ENCODE measurements at regions not wholly inside any gene's neighbourhood (a gene's known extent, or its start where the extent isn't known, plus 50 kb on each side); places are given as distances from the start of the nearest gene placed in this dataset.
"Not testable (repeated sequence)": the region's sequence is repeated elsewhere in the genome, so short reads cannot be mapped to it uniquely, and the experiment has no call there.

DNA sequence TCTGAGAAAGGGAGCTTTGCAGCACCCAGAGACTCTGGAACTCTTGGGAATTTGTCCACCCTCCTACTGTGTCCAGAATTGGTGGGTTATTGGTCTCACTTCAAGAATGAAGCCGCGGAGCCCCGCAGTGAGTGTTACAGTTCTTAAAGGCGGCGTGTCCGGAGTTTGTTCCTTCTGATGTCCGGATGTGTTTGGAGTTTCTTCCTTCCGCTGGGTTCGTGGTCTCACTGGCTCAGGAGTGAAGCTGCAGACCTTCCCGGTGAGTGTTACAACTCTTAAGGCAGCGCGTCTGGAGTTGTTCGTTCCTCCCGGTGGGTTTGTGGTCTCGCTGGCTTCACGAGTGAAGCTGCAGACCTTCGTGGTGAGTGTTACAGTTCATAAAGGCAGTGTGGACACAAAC lies 824.7 kb downstream of the LRRTM4 start:
- DNase-seq: not testable (repeated sequence)

DNA sequence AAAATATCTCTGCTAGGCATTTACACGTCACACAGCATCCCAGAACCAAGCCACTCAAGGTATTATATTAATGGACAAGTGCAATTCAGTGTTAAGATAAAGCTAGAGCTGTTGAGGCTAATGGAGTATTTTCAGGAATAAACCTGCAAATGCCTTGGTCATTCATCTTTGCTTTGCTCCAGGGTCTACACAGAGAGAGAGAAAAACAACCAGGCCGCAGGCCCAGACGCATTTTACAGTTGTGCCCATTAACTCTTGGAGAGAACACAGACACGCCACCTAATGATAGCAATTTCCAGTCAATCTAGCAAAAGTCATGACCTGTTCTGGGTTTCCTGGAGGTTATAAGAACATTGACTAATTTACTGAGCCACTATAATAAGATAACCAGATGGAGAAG lies 829.3 kb downstream of the LRRTM4 start:
- DNase-seq: no peak

DNA sequence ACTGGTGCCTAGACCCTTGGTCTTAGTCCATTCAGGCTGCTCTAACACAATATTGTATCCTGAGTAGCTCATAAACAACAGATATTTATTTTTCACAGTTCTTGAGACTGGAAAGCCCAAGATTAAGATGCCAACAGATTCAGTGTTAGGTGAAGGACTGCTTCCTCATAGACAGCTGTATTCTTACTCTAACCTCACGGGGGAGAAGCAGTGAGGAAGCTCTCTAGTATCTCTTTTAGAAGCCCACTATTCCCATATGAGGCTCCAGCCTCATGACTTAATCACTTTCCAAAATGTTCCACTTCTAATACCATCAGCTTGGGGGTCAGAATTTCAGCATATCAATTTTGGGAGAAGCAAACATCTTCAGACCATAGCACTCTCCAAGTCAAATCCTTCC lies 833.4 kb downstream of the LRRTM4 start:
- DNase-seq: no peak

DNA sequence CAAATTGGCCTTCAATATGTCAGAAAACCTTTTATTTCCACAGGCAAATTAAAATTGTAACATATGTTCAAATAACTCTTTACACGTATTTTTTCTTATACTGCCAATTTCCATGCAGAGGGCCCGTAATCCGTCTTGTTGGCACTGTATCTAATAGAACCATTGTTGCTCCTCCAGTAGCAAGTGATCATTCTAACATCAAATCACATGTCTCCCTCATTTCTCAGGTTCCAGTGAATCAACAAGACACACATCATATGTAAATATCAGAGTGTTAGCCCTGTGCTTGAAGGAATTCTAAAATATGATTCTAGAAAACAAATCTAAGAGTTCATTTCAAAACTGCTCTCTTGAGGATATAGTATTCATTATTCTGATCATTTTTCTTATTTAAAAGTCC lies 834.3 kb downstream of the LRRTM4 start:
- DNase-seq: no peak

DNA sequence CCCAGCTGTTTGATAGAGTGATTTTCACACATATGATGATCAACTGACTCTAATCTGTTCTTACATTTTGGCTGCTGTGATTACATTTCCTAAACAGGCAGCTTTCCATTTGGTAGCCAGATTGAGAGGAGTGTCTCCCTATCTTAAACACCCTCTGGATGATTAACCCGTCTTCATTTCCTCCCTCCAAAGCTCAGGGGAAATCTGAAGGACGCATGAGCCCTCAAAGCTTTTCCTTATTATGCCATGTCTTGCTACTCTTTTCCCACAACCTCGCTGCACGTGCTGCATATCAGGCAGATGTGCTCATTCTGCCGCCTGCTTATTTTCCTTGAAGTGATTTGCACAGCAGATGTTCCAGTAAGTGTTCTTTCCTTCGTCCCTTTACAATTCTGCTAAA lies 837.4 kb downstream of the LRRTM4 start:
- no peak for DNase-seq

DNA sequence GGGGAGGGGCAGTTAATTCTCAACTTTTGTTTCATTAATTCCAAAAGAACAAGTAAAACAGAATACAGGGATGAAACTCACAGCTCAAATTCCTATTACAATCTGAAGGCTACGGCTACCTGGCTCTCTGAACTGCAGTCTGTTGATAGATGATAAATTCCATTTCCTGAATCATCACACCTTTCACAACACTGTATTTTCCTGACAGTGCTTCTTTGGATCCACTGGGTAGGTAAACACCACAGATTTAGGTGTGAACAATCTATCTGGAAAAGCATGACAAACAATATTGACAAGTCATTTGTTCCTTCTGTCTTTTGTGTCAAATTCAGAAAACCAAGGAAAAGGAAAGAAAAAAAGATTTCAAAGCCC lies 843.2 kb downstream of the LRRTM4 start:
- no peak for DNase-seq

DNA sequence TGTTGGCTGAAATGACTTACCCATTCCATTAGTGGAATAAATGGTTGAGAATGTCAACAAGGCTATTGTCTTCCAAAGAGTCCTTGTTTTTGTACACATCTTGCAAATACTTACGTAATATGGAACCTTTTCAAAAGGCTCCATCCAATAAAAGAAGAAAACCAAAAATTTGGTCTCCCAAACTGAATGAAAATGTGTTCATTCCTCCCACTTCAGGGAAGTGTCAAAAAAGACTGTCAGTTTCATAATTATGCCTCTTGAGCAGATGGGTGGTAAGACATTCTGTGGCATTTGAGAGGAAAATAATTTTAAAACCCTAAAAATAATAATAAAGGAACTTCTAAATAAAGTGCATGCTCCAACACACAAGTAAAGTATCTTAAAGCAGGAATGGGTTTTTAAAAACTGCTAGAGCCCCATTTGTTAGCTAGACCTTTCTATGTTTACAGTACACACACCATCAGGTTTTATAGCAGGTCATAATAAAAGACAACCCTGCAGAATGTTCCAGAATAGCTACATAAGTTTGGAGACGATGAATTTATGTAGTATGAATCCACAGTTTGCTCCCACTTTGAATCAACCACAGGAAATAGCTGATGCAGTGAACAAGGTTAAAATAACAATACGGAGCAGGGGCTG lies 843.7 kb downstream of the LRRTM4 start:
- no peak for DNase-seq

DNA sequence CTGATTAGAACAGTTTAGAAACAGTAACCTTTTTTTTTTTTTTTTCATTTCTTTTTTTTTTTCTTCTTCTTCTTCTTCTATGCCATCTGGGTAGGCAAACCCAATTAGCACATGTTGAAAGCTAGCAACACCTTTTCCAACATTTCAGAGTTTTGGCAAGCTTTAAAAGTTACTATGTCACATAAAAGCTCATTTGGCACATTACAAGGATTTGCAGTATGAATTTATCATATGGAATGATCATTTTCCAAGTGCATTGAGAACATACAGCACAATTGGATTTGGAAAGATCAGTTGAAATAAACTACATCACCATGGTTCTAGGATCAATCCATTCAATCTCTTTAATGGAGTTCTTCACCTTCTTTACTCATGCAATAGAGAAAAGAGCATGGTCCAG lies 847.0 kb downstream of the LRRTM4 start:
- DNase-seq: no peak

DNA sequence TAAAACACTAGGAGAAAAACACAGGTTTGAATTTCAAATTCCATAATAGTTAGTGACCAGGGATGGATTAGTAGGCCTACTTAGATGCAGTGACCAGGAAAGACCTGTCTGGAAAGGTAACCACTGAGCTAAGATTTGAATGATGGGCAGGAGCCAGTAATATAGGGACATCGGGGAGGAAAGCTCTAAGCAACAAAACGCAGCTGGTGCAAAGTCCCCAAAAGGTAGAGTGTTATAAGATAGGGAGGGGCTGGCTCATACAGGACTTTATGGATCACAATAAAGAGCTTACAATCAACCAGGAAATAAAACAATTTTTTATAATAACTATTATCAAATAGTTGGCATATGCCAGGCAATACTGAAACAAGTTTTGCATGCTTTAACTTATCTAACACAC lies 849.4 kb downstream of the LRRTM4 start:
- DNase-seq: no peak

DNA sequence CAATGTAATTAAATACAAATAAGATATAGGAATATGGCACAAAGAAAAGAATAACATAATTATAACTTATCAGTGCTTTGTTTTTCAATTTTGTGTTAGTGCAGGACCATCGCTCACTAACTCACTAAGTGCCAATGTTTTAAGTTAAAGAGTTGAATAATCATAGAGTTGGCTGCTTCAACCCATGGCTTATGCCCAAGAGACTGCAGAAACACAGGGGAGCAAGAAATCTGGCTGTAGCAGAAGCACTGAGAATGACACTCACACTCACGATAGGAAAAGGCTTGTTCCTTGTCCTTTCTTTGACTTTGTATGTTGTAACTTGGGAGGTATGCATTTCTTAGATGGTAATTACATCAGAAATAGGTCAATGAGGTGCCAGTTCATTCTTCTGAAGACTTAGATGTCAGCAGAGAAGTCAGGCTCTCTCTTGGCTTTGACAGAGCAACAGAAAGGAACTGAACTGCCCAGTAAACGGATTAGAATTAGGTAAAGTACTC lies 852.2 kb downstream of the LRRTM4 start:
- no peak for DNase-seq

DNA sequence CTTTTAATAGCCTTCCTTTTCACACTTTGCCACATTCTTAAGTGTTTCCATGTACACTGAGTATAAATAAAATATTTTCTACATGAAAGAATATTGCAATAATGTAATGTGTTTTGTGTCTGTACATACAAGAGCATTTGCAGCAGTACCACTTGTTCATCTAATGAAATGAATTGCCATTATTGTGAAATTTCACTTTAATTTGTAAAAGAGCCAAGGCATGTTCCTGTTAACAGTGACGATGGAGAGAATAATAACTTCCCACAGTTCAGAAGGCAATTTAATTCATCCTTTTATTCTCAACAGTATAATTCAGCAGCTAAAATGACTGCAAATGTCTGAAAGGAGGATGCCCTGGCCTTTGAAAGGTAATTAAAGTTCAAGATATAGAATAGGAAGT lies 853.9 kb downstream of the LRRTM4 start:
- DNase-seq: no peak

DNA sequence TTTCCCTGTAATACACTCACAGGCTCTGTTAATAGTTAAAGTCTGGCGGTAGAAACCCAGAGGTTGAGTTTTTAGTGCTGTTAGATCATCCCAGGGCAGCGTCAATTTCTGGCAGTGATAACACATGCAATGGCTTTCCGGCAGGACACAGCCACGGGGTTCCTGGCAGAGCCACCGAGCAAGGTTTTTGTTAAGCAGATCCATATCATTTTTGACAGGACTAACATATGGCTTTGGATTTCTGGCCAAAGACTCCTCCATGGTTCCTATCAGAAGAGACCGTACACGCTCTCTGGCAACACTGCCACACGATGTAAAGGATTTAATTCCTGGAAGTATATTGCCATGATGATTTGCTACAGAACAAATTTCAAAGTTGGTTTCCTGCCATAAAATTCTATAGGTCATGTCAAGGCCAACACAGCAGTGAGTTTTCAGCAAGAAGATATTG lies 854.3 kb downstream of the LRRTM4 start:
- no peak for DNase-seq

DNA sequence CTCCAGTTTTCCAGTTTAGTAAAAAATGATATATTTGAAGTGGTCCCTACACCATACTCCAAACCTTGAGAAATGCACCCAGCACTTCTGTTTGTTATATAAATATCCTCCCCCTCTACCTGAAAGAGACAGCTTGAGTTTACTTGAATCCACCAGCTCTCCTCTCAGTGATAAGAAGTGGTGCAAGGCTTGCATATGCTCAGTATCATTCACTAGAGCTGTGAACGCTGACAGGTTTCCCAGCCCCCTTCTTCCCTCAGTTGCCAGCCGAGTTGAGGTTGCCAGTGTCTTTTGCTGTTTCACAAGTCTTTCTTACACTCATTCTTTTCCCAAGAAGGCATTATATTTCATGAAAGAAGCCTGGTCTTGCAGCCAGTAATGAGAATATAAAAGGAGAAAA lies 880.0 kb downstream of the LRRTM4 start:
- no peak for DNase-seq

DNA sequence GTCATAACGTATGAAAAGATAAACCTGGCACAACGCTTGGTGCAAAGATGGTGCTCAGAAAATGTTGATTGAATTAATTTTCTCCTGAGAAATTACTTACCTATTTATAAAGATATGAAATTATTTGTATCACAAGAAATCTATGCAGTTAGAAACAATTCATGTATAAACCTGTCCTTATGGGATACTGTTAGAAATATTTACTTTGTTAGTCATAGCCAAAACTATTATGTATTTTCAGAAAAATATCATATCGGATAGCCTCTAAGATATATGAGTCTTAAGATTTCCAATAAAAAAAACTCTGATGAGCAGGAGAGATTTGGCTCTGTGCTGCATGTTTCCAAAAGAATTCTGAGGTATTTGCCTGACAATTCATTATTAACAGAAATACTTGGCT lies 880.7 kb downstream of the LRRTM4 start:
- DNase-seq: no peak

DNA sequence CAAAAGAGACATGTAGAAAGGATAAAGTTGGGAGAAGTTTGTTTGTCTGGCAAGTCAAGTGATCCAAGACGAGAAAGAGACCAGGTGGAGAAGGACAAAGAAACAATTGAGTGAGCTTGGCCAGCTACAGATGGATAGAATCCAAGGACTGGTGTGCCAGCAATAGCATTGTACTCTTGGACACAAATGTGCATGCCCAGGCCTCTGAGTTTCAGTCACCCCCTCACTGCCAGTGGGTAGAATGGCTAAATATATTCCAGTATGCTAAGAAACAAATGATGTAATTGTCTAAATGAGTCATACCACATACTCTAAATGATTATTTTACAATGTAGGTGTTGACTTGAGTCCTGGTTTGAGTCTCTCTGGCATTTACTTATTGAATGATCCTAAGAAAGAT lies 881.3 kb downstream of the LRRTM4 start:
- no peak for DNase-seq

DNA sequence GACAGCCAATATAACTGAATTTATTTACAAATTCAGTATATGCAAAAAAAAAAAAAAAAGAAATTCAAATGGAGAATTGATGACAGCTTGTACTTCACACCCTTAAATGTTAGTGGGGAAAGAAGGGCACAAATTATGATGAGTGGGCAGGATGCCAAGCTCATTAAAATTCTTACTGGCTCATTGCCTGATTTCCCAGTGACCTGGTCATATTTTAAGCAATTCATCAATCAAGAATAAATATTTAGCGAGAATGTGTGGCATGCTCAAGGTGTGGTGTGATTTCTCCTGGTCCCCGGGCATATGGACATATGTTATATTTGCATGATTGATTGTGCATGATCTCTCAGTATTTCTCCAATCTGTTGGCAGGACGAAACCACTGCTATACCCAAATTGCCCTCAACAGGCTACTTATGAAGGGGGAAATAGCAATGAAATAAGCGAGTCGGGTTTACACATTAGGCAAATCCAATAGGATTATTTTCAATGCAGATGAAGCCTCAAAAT lies 883.0 kb downstream of the LRRTM4 start:
- DNase-seq: no peak

DNA sequence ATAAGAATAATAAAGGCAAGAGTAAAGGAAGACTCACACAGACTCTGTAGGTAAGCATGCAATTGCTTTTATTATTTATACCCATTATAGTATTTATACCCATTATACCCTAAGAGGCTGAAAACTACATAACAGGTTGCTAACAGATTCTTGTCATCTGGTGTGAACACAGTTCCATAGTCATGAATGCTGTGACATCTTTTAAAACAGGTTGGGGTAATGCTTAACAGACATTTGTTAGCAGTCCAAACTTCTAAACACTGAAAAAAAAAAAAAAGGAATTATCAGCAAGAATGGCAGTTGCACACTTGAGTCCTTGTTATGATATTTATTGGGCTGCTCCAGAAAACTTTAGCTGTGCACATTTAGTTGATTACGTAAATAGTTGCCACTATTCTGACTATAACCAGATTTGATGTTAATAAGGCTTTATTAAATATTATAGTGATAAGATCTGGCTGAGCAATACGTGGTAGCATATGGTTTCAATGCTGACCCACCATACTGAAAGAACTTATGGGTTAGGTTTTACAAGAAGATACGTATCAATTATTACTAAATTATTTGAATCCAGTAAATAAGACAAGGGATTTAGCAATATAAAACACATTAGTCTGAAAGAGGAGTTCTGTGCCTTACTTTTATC lies 888.8 kb downstream of the LRRTM4 start:
- DNase-seq: no peak

DNA sequence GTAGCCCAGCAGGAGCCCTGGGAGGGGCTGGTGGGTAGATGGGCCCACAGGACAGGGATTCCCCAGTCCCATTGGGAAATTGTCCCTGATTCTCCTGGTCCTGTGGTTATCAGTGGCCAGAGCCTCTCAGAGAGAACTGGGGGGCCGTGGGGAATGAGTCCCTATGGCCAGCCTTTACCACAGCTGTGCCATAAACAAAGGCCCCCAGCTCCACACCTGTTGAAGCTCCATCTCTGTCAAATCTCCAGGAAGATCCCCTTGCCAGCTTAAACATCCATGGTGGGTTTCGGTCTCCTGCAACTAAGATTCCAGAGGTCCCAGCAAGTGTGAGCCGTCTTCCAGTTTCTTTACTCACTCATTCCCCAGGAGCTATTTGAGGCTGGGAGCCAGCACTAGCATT lies 897.1 kb downstream of the LRRTM4 start:
- no peak for DNase-seq

DNA sequence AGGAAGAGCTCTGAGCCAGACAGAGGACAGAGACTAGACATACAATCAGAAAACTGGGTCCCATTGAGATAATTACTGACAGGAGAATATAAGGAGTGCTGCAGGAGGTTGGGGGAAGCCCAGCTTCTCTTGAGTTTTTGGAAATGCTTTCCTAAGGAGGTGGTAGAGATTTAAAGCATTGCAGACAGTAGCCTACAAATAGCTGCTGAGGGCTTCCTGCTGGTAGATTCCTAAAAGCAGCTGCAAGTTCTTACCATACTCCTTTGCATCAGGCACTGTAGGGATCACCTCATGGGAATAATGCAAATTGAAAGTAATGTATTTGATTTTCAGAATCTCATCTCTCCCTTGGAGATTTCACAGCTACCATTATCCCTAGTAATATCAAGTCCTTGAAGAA lies 902.6 kb upstream of the GCFC2 start:
- no peak for DNase-seq

DNA sequence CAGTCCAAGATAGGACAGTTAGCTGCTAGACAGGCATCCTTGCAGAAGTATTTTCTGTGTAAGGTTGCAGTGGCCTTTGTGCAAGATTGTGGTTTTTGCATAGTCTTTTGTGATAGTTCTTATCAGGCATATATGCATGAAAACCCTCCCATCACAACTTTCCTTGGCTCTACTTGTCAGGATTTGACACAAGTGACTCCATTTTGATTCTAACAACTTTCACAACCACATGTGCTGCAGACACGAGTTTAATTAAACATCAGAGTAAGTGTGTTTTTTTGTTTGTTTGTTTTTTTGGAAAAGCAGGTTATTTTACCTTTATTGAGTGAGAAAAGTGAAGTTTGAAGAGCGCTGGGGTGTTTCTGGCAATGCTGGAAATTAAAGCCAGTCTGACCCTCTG lies 902.0 kb upstream of the GCFC2 start:
- no peak for DNase-seq

DNA sequence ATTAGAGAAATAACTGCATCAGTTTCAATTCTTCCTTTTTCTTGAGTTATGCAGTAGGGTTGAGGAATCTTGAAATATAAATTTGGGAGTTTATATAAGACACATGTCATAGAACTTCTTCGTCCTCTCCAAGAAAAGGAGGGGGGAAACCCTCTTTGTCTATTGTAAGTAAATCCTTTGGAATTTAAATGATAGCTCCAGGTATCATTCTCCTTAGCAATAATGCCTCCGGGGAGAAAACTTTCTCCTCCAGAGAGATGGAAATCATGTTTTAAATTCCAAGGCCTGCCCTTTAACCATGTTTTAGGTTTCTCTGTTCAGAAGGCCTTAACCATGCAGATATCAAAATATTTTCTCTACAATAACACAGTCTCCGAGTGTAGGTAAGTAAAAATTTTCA lies 899.7 kb upstream of the GCFC2 start:
- no peak for DNase-seq

DNA sequence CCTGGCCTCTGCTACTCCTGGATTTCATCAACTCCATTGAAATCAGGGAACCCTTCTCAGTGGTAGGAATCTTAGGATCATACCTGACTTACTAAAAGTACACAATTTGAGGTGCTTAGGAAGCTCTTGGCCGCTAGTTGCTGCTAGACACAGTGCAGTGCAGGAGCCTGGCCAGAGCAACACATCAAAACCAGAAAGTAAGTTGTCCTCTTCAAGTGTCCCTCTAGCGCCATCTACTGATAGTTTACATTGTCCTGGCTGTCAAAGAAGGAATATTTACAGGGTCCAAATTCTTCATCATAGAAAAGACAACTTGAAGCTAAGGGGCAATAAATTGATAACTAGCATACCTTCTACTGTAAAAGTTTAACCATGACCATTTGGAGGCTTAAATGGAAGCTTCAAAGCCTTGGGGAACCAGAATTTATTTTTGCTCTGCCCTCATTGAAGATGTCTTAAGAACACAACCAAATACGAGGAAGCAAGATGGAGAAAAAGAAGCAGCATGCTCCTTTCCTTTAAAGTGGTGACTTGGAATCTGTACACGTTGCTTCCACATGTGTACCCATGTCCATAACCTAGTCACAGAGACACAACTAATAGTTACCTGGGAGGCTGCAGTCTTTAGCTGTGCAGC lies 889.1 kb upstream of the GCFC2 start:
- DNase-seq: peak; percentile 3

DNA sequence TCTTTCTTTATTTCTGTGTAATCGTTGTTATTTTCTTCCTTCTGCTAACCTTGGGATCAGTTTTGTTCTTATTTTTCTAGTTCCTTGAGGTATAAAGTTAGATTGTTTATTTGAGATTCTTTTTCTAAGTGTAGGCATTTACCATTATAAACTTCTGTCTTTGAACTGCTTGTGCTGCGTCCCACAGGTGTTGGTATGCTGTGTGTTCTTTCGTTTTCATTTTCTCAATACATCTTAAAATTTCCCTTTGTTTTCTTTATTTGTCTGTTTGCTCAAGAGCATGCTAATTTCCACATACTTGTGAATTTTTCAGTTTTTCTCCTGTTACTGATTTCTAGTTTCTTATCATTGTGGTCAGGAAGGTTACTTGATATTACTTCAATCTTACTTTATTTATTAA lies 873.8 kb upstream of the GCFC2 start:
- DNase-seq: no peak

DNA sequence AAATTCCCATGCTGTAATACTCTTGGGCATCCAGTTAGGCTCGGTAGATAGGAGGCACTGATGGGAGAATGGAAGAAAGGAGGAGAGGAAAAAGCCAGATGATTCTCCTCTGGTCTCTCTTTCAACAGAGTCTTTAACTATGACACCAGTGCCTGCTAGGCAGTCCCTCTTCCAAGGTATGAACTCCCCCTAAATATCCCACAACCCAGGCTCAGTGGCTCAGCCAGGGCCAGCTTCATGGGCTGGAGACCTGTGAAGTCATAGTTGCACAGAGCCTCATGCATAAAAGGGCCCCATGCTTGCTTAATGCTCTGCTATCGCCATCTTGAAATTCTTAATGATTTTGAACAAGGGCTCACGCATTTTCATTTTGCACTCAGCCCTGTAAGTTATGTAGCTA lies 869.2 kb upstream of the GCFC2 start:
- no peak for DNase-seq

Measured in CD4-positive, alpha-beta T cell treated with Interleukin-17A for 1 hour (primary cell).